Endothelial cell of umbilical vein (primary cell): ENCODE measurements at regions not wholly inside any gene's neighbourhood (a gene's known extent, or its start where the extent isn't known, plus 50 kb on each side); places are given as distances from the start of the nearest gene placed in this dataset.

Experiments used
- BruUV-seq: library from RNA; stranded (reverse); fragments of 400-500 nt; replicated peaks from 2 replicates; lab custom pipeline; 2021; lab: Mats Ljungman, UMichigan
- CTCF ChIA-PET: fragments of 300-600, 350-600 bp; sonication (Branson Sonifier 250); formaldehyde crosslinking; loops from one replicate; lab custom pipeline; 2021; ENCODE audit warnings: antibody characterized with exemption, inconsistent platforms; lab: Charles Lee
- POLR2A ChIA-PET: fragments of 300-600, 350-600 bp; sonication (Branson Sonifier 250); formaldehyde crosslinking; loops from one replicate; lab custom pipeline; 2021; ENCODE audit warnings: antibody characterized with exemption, inconsistent platforms; lab: Charles Lee
- DNase-seq: peaks from one replicate; pipeline ENCODE4 v3.0.0-alpha.2; 2011; ENCODE audit warnings: low read depth, low spot score
- FAIRE-seq: peaks from 2 replicates; lab custom pipeline; 2011; peaks lifted over from hg19 to GRCh38; lab: Jason Lieb, UNC
- H2AFZ ChIP-seq: 2 replicates; pipeline ENCODE4 v1.6.0; 2012; ENCODE audit warnings: low read depth, low read length, control low read depth, inconsistent platforms
- H3K27ac ChIP-seq: 2 replicates; pipeline ENCODE4 v1.5.1; 2011; ENCODE audit warnings: low read depth, mild to moderate bottlenecking, control low read depth, low read length, moderate library complexity; ENCODE audit not compliant: insufficient read depth
- H3K27me3 ChIP-seq, 2 experiments: 2 replicates each; pipeline versions ENCODE4 v1.6.0 to v1.6.1; 2011; ENCODE audit warnings: low read length in 2 of 2, mixed read lengths in 1 of 2; ENCODE audit not compliant: control insufficient read depth in 2 of 2, insufficient read depth in 2 of 2
- H3K36me3 ChIP-seq, 2 experiments: 2 replicates in 1 of 2; 3 replicates in 1 of 2; pipeline ENCODE4 v1.5.1; 2011; ENCODE audit warnings: low read length in 2 of 2, mild to moderate bottlenecking in 1 of 2, moderate library complexity in 1 of 2; ENCODE audit not compliant: control insufficient read depth in 2 of 2, insufficient read depth in 2 of 2; ENCODE audit errors: extremely low read depth in 1 of 2
- H3K4me1 ChIP-seq: 3 replicates; pipeline ENCODE4 v1.5.1; 2011; ENCODE audit warnings: mild to moderate bottlenecking, low read length; ENCODE audit not compliant: control insufficient read depth, insufficient read depth; ENCODE audit errors: extremely low read depth
- H3K4me2 ChIP-seq: 2 replicates; pipeline ENCODE4 v1.6.1; 2011; ENCODE audit warnings: low read length, control low read depth, mixed read lengths; ENCODE audit not compliant: insufficient read depth
- H3K4me3 ChIP-seq, 3 experiments: fragments of 200-600 bp in 1 of 3; sonication (generic), shearing (Covaris generic) in 1 of 3; replicated peaks in 1 of 3; 2 replicates each; pipeline ENCODE4 v1.5.1; 2011 to 2016; ENCODE audit warnings: control low read depth in 3 of 3, low read length in 3 of 3, mild to moderate bottlenecking in 2 of 3, inconsistent platforms in 1 of 3, low read depth in 1 of 3, moderate library complexity in 1 of 3; ENCODE audit not compliant: insufficient read depth in 1 of 3
- H3K79me2 ChIP-seq: 2 replicates; pipeline ENCODE4 v1.6.0; 2012; ENCODE audit warnings: low read length, inconsistent platforms; ENCODE audit not compliant: control insufficient read depth, insufficient read depth
- H3K9ac ChIP-seq: replicated peaks from 2 replicates; pipeline ENCODE3; 2011; ENCODE audit warnings: low read length, control low read depth; ENCODE audit not compliant: insufficient read depth; ENCODE audit errors: extremely low read depth
- H3K9me1 ChIP-seq: replicated peaks from 3 replicates; pipeline ENCODE4 v1.6.0; 2011; ENCODE audit warnings: mild to moderate bottlenecking, low read length; ENCODE audit not compliant: control insufficient read depth, insufficient read depth; ENCODE audit errors: extremely low read depth
- H3K9me3 ChIP-seq: replicated peaks from 2 replicates; pipeline ENCODE4 v1.5.1; 2012; ENCODE audit warnings: low read length, inconsistent platforms; ENCODE audit not compliant: control insufficient read depth, insufficient read depth
- H4K20me1 ChIP-seq: replicated peaks from 2 replicates; pipeline ENCODE3; 2011; ENCODE audit warnings: mild to moderate bottlenecking, low read length; ENCODE audit not compliant: control insufficient read depth, insufficient read depth; ENCODE audit errors: extremely low read depth
- CTCF ChIP-seq, 2 donors: IDR thresholded peaks; 1 replicate in 1 of 2; 2 replicates in 1 of 2; pipeline ENCODE4 v1.5.1; 2011; ENCODE audit warnings: low read length in 2 of 2, mild to moderate bottlenecking in 2 of 2, moderate library complexity in 2 of 2, control low read depth in 1 of 2, inconsistent platforms in 1 of 2, low read depth in 1 of 2; ENCODE audit not compliant: insufficient read depth in 1 of 2; ENCODE audit errors: extremely low read depth in 1 of 2
- EZH2 ChIP-seq: IDR thresholded peaks from 2 replicates; pipeline ENCODE4 v1.6.1; 2012; ENCODE audit warnings: borderline replicate concordance, low read depth, mild to moderate bottlenecking, moderate library complexity, low read length, inconsistent platforms; ENCODE audit not compliant: severe bottlenecking
- FOS ChIP-seq: IDR thresholded peaks from 2 replicates; pipeline ENCODE4 v1.6.1; 2011; ENCODE audit warnings: mild to moderate bottlenecking, low read length, moderate library complexity, borderline replicate concordance; ENCODE audit not compliant: insufficient read depth
- GATA2 ChIP-seq: IDR thresholded peaks from 2 replicates; pipeline ENCODE4 v1.7.0; 2011; ENCODE audit warnings: low read depth, mild to moderate bottlenecking, moderate library complexity, mixed read lengths, low read length; ENCODE audit not compliant: insufficient read length, insufficient read depth
- JUN ChIP-seq: IDR thresholded peaks from 2 replicates; pipeline ENCODE4 v1.6.1; 2011; ENCODE audit warnings: borderline replicate concordance, low read depth; ENCODE audit not compliant: insufficient read length, insufficient read depth
- MAX ChIP-seq: IDR thresholded peaks from 2 replicates; pipeline ENCODE4 v1.6.1; 2011; ENCODE audit not compliant: insufficient read depth, insufficient read length
- MYC ChIP-seq: IDR thresholded peaks from one replicate; pipeline ENCODE4 v1.6.1; 2011; ENCODE audit warnings: mild to moderate bottlenecking, low read depth, low read length
- POLR2A ChIP-seq: IDR thresholded peaks from 2 replicates; pipeline ENCODE4 v1.6.1; 2012; ENCODE audit warnings: low read depth, mild to moderate bottlenecking, control low read depth, low read length
- POLR2AphosphoS5 ChIP-seq: IDR thresholded peaks from 2 replicates; pipeline ENCODE4 v1.6.1; 2012; ENCODE audit warnings: low read depth, mild to moderate bottlenecking, control low read depth, low read length, moderate library complexity; ENCODE audit not compliant: insufficient read depth
- dilution Hi-C: fragments of 300-500 bp; cut with MboI; formaldehyde crosslinking; loops from one replicate; pipeline ENCODE4 v1.15.0; 2019; ENCODE audit warnings: low sequenced_read_pairs; ENCODE audit not compliant: extremely low pct_ligation_motif_present
- intact Hi-C: fragments of 100-400 bp; cut with micrococcal nuclease; formaldehyde crosslinking; loops from one replicate; pipeline ENCODE4 v1.10.0; 2022

DNA sequence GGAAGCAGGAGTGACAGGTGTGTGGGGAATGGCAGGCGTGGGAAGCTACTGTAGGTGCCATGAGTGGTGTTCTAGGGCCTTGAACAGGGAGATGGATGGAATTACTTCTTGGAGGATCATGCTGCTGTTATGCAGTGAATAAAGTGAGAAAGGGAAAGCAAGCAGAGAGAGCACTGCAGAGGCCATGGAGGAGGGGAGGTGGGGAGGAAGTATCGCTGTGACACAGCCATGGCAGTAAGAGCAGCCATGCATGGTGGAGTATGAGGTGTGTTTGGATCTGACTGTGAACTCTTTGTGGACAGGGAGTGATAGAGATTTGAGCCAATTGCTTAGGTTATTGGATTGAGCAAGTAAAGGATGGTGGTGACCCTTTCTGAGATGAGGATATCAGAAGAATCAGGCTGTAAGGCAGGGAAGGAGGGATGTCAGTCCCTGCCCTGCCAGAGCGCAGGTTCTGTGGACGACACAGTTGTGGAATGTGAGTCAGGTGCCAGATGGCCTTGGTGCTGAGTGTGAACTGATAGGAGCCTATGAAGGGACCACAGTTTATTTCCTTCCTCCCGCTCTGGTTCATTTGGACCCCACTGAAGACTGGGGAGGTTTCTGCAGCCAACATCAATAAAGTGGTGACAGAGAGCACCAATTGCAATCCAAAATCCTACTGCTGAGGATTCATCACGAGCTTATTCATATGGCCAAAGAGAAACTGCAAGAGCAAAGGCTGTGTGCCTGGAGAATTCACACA is 105.5 kb upstream of the TMEM72 start:
- no peaks in the 10 kb centered on the region for H4K20me1 ChIP-seq
- H3K9me3 ChIP-seq: no peaks in the 10 kb centered on the region
- ChIA-PET CTCF (no interaction called here), POLR2A (no interaction called here)
- no peak overlapping the region for H3K4me3 ChIP-seq
- no peak overlapping the region for H3K27ac ChIP-seq
- no peak overlapping the region for H2AFZ ChIP-seq
- no peak for FAIRE-seq
- H3K79me2 ChIP-seq: no peaks in the 10 kb centered on the region
- H3K36me3 ChIP-seq: no peaks in the 10 kb centered on the region
- no peak overlapping the region for H3K9ac ChIP-seq
- intact Hi-C loops: no loop called here
- H3K27me3 ChIP-seq: peaks cover 0 to 2% of the 10 kb centered on the region in 2 experiments
- dilution Hi-C loops: no loop called here
- H3K4me2 ChIP-seq: no peak overlapping the region
- BruUV-seq: no TSS peak
- H3K9me1 ChIP-seq: no peaks in the 10 kb centered on the region
- TF ChIP-seq GATA2: no peak
- TF ChIP-seq MAX: no peak
- TF ChIP-seq POLR2AphosphoS5: no peak
- no peak for TF ChIP-seq FOS
- no peak for TF ChIP-seq MYC
- TF ChIP-seq JUN: no peak
- TF ChIP-seq CTCF (IDR thresholded peaks at IDR 0.05; ENCODE audit: extremely low read depth in 1 of 2, insufficient read depth in 1 of 2, low read depth in 1 of 2, low read length in 2 of 2): no peak
- no peak for TF ChIP-seq EZH2
- TF ChIP-seq POLR2A: no peak
- no peak for DNase-seq
- peaks cover 13% of the 10 kb centered on the region for H3K4me1 ChIP-seq
